EH (cell line): ENCODE measurements at regions not wholly inside any gene's neighbourhood (a gene's known extent, or its start where the extent isn't known, plus 50 kb on each side); places are given as distances from the start of the nearest gene placed in this dataset.
"Not testable (repeated sequence)": the region's sequence is repeated elsewhere in the genome, so short reads cannot be mapped to it uniquely, and the experiment has no call there.

ENCODE experiments used
- DNase-seq: peaks from one replicate; pipeline ENCODE4 v3.0.0-alpha.2; 2015; ENCODE audit warnings: low read depth

DNA sequence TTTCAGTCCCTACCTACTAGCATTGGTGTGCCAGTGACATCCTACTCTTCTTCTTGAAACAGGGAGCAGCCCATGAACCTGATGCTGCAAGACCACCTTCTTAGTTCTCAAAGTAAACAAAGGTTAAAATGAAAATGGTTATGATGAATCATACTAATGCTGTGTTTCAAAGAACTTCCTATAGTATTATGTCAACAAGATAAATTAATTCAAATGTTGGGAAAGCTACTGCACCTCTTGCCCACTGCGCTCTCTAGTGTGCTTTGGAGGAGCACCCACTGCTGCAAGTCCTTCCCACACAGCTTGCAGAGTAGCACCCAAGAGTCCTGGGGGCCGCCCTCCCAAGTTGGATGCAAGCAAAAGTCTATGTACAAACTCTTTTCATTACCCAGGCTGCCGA lies 81.1 kb downstream of the CD200R1L start:
- DNase-seq, result no peak

DNA sequence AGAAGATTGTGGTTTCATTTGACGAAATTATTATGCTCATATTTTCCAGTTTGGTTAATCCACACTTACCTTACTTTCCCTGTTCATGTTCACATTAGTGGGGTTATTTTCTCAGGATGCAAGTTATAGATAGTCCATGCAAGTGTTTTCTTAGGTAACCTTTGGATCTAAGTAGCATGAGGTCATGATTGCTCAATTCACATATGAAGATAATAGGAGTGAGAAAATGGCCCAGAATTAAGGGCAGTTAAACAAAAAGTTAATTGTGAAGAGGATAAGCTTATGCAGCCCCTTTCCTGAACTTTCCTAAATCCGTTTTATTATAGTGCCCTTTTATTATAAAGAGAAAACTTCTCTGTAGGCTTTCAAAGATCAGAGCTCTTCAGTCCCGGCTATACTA lies 83.4 kb downstream of the CD200R1L start:
- no peak for DNase-seq

DNA sequence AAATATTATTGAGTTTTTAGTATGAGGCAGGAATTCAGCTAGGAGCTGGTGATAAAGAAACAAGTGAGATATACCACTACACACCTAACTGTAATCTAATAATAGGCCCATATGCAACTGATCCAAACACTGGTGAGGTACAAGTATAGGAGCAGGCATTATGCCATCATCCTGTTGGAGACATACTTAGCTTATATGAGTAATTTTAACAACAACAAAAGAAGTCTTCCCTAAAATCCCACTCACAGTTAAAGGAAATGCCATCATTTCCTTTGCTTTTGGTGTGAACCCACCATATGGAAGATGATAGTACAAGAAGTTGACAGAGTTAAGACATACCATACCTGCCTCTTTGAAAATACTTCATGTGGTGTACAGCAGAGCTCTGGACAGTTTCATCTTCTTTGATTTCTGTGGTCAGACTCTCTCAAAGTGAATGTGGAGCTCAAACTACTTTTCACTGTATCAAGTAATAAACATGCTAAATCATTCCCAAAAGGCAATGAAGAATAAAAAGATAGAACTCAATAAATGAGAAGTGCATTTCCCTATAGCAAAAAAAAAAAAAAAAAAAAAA lies 85.5 kb downstream of the CD200R1L start:
- DNase-seq, result peak; percentile 63

- DNase-seq, result no peak
Observed at GRCh38 chr3:112759681-112760080, 87.0 kb downstream of the CD200R1L start.

DNA sequence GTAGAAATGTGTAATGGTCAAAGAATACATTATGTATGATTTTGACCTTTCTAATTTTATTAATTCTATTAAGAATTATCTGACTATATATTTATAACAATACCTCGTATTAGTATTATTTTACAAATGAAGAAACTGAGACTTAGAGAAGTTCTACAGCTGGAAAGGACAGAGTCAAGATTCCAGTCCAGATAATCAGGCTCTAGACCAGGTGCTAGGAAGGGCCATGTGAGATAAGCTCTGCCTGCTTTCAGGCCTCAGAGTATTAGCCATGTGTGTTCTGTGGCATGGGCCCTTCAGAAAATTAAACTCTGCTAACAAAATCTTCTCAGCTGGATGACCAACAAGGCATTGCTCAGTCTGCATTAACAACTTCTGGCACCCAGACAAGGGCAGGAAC lies 87.5 kb downstream of the CD200R1L start:
- peak; percentile 11 for DNase-seq

DNA sequence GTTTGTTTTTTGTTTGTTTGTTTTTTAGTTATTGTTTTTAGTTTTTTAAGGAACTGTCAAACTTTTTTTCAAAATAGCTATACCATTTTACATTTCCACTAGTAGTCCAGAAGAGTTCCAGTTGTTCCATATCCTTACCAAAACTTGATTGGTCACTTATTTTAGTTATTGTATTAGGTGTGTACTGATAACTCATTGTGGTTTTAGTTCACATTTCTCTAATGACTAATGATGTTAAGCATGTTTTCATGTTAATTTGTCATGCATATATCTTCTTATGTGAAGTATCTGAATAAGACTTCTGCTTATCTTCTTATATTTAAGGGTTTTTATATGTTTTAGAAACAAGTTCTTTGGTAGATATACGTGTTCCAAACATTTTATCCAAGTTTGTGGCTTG lies 89.5 kb downstream of the CD200R1L start:
- DNase-seq, result no peak

DNA sequence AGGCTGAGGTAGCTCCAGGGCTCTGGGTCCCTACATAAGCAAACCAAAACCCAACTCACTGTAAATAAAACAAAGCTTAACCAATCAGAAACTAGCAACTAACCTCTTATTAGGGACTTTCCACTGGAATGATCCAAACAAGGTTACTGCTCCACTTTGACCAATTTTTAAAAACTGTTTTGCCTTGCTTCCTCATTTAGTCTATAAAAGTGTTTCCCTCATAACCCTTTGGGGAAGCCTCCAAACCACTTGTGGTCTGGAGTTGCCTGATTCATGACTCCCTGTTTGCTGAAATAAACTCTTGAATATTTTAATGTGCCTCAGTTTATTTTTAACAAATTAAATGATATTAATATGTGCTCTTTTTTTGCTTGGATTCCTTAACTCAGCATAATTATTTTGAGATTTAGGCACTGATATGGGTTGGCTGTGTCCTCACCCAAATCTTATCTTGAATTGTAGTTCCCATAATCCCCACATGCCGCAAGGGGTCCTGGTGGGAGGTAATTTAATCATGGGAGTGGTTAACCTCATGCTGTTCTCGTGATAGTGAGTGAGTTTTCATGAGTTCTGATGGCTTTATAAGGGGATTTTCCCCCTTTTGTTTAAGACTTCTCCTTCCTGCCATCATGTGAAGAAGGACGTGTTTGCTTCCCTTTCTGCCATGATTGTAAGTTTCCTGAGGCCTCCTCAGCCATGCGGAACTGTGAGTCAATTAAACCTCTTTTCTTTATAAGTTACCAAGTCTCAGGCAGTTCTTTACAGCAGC lies 90.6 kb downstream of the CD200R1L start:
- DNase-seq, result peak; percentile 35

DNA sequence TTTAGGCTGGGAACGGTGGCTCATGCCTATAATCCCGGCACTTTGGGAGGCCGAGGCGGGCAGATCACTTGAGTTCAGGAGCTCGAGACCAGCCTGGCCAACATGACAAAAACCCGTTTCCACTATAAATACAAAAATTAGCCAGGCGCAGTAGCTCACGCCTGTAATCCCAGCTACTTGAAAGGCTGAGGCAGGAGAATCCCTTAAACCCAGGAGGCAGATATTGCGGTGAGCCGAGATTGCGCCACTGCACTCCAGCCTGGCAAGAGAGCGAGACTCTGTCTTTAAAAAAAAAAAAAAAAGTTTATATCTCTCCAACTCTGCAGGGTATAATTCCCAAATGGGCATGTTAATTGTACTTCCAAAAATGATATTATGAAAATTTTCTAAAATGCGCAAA lies 91.6 kb downstream of the CD200R1L start:
- not testable (repeated sequence) for DNase-seq

DNA sequence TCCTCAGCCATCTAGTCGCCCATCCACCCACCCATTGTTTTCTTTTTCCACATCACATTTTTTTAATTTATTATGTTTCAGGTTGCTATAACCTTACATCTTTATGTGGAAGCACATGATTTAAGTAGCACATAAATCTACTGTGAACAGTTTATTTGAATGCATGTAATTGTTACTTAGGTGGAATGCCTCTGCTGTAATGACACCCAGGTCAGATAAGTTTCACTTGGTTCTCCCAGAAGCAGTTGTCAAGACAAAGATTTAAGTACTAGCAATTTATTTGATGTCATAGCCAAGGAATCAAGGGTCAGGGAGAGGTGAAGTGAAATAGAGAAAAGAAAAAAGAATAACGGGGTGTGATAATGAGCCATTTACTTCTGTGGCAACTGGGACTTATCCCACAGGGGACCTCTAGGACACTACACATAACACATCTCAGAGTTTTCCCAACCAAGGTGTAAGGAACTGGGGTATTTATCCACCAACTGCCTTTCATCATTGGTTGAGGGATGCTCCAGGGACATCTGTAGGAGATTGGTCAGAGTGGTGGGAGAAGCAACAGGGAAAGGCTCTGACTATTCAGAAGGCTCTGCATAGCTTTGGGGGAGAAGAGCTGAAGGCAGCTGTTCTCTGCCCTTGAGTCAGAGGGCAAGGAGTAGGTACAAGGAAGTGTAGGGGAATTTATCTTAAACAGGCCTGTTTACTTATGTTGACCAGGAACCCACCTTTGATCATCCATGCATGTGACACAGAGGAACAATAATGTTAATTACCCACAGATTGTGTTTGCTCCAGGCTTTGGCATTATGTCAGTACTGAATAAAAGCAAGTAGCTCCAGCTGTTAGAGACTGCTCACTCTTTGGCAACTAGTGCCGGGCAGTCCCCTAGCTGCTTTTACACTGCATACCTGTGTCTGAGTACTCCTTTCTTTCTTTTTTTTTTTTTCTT lies 94.8 kb downstream of the CD200R1L start:
- peak; percentile 30 for DNase-seq

DNA sequence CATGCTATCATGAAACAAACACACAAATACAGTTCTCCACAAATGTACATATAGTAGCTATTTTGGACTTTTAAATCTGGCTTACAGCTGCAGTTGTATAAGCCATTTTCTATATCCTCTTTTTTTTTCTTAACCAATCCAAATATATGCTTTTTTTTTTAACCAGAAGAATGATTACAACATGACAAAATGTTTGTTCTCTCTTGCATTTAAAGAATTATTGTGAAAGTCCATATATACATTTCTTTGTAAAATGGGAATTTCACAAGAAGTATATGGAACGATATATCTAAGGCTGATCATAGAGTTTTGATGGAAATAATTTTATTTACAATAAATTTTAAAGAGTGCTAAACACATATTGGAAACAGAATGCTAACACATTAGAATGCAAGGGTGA lies 95.6 kb downstream of the CD200R1L start:
- DNase-seq, result no peak

- DNase-seq, result no peak
Observed at GRCh38 chr3:112747624-112748023, 99.0 kb downstream of the CD200R1L start.

GRCh38 chr3:112746675-112747280 lies 99.9 kb downstream of the CD200R1L start:
- DNase-seq, result peak; percentile 58

- DNase-seq, result no peak
Observed at GRCh38 chr3:112745567-112746248, 101.0 kb downstream of the CD200R1L start.

- no peak for DNase-seq
Observed at GRCh38 chr3:112744825-112745566, 101.7 kb downstream of the CD200R1L start.

GRCh38 chr3:112744106-112744505 lies 102.6 kb downstream of the CD200R1L start:
- DNase-seq, result no peak

GRCh38 chr3:112742934-112743333 lies 102.0 kb upstream of the CCDC80 start:
- no peak for DNase-seq

GRCh38 chr3:112741983-112742382 lies 101.0 kb upstream of the CCDC80 start:
- DNase-seq, result no peak

GRCh38 chr3:112740835-112741234 lies 99.9 kb upstream of the CCDC80 start:
- no peak for DNase-seq

DNA sequence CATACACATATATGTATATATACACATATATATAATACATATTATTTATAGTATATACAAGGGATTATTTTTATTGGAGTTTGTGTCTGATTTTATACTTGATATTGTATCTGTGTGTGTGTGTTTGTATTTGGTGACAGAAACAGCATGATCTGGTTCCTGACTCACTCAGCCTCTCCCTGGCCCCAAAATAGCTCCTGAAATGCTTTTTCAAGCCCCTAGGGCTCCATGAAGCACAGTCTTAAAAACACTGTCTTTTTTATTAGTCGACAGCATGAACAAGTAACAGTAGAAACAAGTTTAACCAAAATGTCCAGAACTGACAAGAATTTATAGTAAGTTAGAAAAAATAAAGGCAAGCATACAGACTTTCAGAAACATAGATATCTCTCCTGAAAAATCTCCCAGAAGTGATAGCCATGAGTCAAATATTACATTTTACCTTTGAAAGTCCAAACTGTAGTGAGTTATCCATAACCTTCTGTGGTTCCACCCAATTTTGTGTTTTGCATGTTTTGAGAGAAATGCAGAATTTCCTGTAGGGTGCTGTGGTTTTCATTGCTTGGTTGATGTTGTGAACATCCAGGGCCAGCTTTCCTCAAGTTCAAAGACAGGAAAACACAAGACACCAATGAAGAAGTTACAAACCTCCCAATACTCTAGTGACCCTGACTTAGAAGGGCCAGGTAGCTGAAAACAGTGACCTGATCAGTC lies 98.5 kb upstream of the CCDC80 start:
- DNase-seq, result peak; percentile 73

- peak; percentile 33 for DNase-seq
Observed at GRCh38 chr3:112738366-112738765, 97.4 kb upstream of the CCDC80 start.
